ENCODE measurements at regions not wholly inside any gene's neighbourhood (a gene's known extent, or its start where the extent isn't known, plus 50 kb on each side); places are given as distances from the start of the nearest gene placed in this dataset.

GRCh38 chr4:32477518-32477917 lies 1757.3 kb downstream of the PCDH7 start:
- TF ChIP-seq CTCF (IDR thresholded peaks at IDR 0.05 in 4 of 5, conservative IDR thresholded peaks at IDR 0.05 in 1 of 5), result no peak
- no peak for TF ChIP-seq POLR2A (IDR thresholded peaks at IDR 0.05)
